ENCODE measurements at regions not wholly inside any gene's neighbourhood (a gene's known extent, or its start where the extent isn't known, plus 50 kb on each side); places are given as distances from the start of the nearest gene placed in this dataset.

DNA sequence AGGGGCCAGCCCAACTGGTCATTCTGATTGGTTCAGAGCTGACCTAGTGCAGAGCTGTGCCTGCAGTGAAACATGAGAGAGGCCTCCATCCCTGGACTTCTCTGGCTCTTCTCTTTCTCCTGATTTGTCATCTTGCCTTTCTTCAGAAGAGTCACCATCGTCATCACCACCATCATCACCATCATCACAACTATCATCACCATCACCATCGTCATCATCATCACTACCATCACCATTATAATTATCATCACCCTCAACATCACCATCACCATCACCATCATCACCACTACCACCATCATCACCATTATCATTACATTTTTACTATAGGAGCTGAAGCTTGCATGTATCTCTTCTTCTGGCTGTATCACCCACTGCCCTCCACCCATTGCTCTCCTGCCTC is 94.5 kb upstream of the FAM20A start:
- TF ChIP-seq CTCF (IDR thresholded peaks at IDR 0.05) = no peak
- no peak for TF ChIP-seq POLR2A (IDR thresholded peaks at IDR 0.05)

All from vagina (tissue), 2 donors.